ENCODE measurements at regions not wholly inside any gene's neighbourhood (a gene's known extent, or its start where the extent isn't known, plus 50 kb on each side); places are given as distances from the start of the nearest gene placed in this dataset.
"Not testable (repeated sequence)": the region's sequence is repeated elsewhere in the genome, so short reads cannot be mapped to it uniquely, and the experiment has no call there.

DNA sequence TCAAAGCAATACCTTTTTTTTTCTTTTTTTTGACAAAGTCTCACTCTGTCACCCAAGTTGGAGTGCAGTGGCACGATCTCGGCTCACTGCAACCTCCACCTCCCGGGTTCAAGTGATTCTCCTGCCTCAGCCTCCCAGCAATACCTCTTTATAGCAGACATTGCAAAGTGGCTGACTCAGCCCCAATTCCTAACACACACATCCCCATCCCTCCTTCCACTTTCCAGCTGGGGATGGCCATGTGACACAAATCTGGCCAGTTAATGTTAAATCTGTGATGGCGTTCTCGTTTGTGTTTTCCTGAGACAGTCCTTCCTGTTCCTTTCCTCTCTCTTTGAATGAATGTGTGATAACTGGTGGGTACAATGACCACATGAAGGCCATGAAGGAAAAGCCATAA, 276.2 kb upstream of the KLF3 start:
- Histone ChIP-seq H2BK120ac (ENCODE audit: insufficient read depth, low read length, poor library complexity) (no peak overlapping the region), H3K9me3 (ENCODE audit: insufficient read depth, low read depth, low read length) (peaks cover 7% of the 10 kb centered on the region), H2BK5ac (ENCODE audit: low read depth, low read length, poor library complexity) (no peak overlapping the region), H3K27ac (ENCODE audit: low read depth, low read length) (no peak overlapping the region), H3K79me2 (ENCODE audit: control insufficient read depth, insufficient read depth, low read length, poor library complexity) (no peaks in the 10 kb centered on the region), H4K12ac (ENCODE audit: low read depth, low read length) (no peak overlapping the region), H3K14ac (ENCODE audit: low read length) (no peak overlapping the region), H4K8ac (ENCODE audit: low read depth, low read length) (no peak overlapping the region), H3K79me1 (ENCODE audit: low read length) (no peaks in the 10 kb centered on the region), H3K23ac (ENCODE audit: low read length) (no peak overlapping the region), H2BK12ac (ENCODE audit: low read length) (no peak overlapping the region), H3K18ac (ENCODE audit: low read length) (no peak overlapping the region), H3K36me3 (ENCODE audit: control insufficient read depth in 1 of 2, insufficient read depth in 2 of 2, low read length in 2 of 2) (peaks cover 0 to 1% of the 10 kb centered on the region in 2 experiments), H3K4ac (ENCODE audit: low read depth, low read length) (no peak overlapping the region), H3K4me1 (ENCODE audit: control insufficient read depth in 1 of 2, insufficient read depth in 2 of 2, low read length in 2 of 2) (no peaks in the 10 kb centered on the region), H3K4me3 (ENCODE audit: low read depth, low read length) (no peak overlapping the region), H3K4me2 (ENCODE audit: low read length) (no peak overlapping the region), H4K91ac (ENCODE audit: low read depth, low read length) (no peak overlapping the region), H3K27me3 (ENCODE audit: insufficient read depth, low read length) (no peaks in the 10 kb centered on the region), H3K9ac (ENCODE audit: low read length) (no peak overlapping the region), H2AFZ (ENCODE audit: insufficient read depth, low read length, poor library complexity) (no peak overlapping the region), H2AK5ac (ENCODE audit: low read length) (no peak overlapping the region)
- no peak for DNase-seq
- no CpG with 5 or more reads among the region's 5 CpGs for WGBS (ENCODE audit: extremely low coverage, insufficient coverage, insufficient read length)

DNA sequence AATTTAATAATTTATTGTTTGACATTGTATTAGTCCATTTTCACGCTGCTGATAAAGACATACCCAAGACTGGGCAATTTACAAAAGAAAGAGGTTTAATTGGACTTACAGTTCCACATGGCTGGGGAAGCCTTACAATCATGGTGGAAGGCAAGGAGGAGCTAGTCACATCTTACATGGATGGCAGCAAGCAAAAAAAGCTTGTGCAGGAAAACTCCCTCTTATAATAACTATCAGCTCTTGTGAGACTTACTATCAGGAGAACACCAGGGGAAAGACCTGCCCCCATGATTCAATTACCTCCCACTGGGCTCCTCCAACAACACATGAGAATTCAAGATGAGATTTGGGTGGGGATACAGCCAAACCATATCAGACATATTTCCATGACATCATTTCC, 275.1 kb upstream of the KLF3 start:
- H3K18ac ChIP-seq (ENCODE audit: low read length); H3K27ac ChIP-seq (ENCODE audit: low read depth, low read length); H3K9me3 ChIP-seq (ENCODE audit: insufficient read depth, low read depth, low read length); H2BK120ac ChIP-seq (ENCODE audit: insufficient read depth, low read length, poor library complexity); H3K36me3 ChIP-seq (ENCODE audit: control insufficient read depth in 1 of 2, insufficient read depth in 2 of 2, low read length in 2 of 2); H3K79me2 ChIP-seq (ENCODE audit: control insufficient read depth, insufficient read depth, low read length, poor library complexity); H3K4ac ChIP-seq (ENCODE audit: low read depth, low read length); H3K4me1 ChIP-seq (ENCODE audit: control insufficient read depth in 1 of 2, insufficient read depth in 2 of 2, low read length in 2 of 2); H3K27me3 ChIP-seq (ENCODE audit: insufficient read depth, low read length); H3K14ac ChIP-seq (ENCODE audit: low read length); H3K79me1 ChIP-seq (ENCODE audit: low read length); H4K8ac ChIP-seq (ENCODE audit: low read depth, low read length); H3K4me3 ChIP-seq (ENCODE audit: low read depth, low read length); H2BK5ac ChIP-seq (ENCODE audit: low read depth, low read length, poor library complexity); H2BK12ac ChIP-seq (ENCODE audit: low read length); H4K12ac ChIP-seq (ENCODE audit: low read depth, low read length); DNase-seq; H3K23ac ChIP-seq (ENCODE audit: low read length); H3K9ac ChIP-seq (ENCODE audit: low read length); H2AFZ ChIP-seq (ENCODE audit: insufficient read depth, low read length, poor library complexity); H4K91ac ChIP-seq (ENCODE audit: low read depth, low read length); H3K4me2 ChIP-seq (ENCODE audit: low read length); H2AK5ac ChIP-seq (ENCODE audit: low read length): not testable (repeated sequence)
- no CpG with 5 or more reads among the region's 1 CpG for WGBS (ENCODE audit: extremely low coverage, insufficient coverage, insufficient read length)

DNA sequence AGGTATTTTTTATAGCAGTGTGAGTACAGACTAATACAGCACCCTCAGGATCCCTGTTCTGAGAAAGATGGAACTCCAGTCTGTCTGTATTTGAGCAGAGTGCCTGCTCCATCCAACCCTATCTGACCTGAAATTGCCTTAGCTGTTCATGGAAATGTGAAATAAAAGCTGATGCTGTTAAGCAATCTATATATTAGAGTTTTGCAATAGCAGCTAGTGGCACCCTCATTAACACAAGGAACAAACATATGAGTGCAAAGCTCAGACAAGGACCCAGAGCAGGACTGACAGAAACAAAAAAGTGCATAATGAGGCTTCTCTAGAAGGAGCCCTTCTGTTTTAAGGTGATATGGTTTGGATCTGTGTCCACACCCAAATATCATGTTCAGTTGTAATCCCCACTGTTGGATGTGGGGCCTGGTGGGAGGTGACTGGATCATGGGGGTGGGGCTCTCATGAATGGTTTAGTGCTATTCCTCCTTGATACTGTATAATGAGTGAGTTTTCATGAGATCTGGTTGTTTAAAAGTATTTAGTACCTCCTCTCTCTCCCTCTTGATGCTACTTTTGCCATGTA, 272.9 kb upstream of the KLF3 start:
- Histone ChIP-seq H4K12ac (ENCODE audit: low read depth, low read length) (no peak overlapping the region), H3K36me3 (ENCODE audit: control insufficient read depth in 1 of 2, insufficient read depth in 2 of 2, low read length in 2 of 2) (peaks cover 0 to 1% of the 10 kb centered on the region in 2 experiments), H3K4me3 (ENCODE audit: low read depth, low read length) (no peak overlapping the region), H2BK12ac (ENCODE audit: low read length) (no peak overlapping the region), H3K27ac (ENCODE audit: low read depth, low read length) (no peak overlapping the region), H3K79me2 (ENCODE audit: control insufficient read depth, insufficient read depth, low read length, poor library complexity) (no peaks in the 10 kb centered on the region), H2BK120ac (ENCODE audit: insufficient read depth, low read length, poor library complexity) (no peak overlapping the region), H4K91ac (ENCODE audit: low read depth, low read length) (no peak overlapping the region), H3K79me1 (ENCODE audit: low read length) (no peaks in the 10 kb centered on the region), H4K8ac (ENCODE audit: low read depth, low read length) (no peak overlapping the region), H3K27me3 (ENCODE audit: insufficient read depth, low read length) (no peaks in the 10 kb centered on the region), H2AK5ac (ENCODE audit: low read length) (no peak overlapping the region), H2BK5ac (ENCODE audit: low read depth, low read length, poor library complexity) (no peak overlapping the region), H3K9me3 (ENCODE audit: insufficient read depth, low read depth, low read length) (peaks cover 7% of the 10 kb centered on the region), H3K4ac (ENCODE audit: low read depth, low read length) (no peak overlapping the region), H3K14ac (ENCODE audit: low read length) (no peak overlapping the region), H3K9ac (ENCODE audit: low read length) (no peak overlapping the region), H2AFZ (ENCODE audit: insufficient read depth, low read length, poor library complexity) (no peak overlapping the region), H3K18ac (ENCODE audit: low read length) (no peak overlapping the region), H3K4me1 (ENCODE audit: control insufficient read depth in 1 of 2, insufficient read depth in 2 of 2, low read length in 2 of 2) (no peaks in the 10 kb centered on the region), H3K23ac (ENCODE audit: low read length) (no peak overlapping the region), H3K4me2 (ENCODE audit: low read length) (no peak overlapping the region)
- DNase-seq: no peak

DNA sequence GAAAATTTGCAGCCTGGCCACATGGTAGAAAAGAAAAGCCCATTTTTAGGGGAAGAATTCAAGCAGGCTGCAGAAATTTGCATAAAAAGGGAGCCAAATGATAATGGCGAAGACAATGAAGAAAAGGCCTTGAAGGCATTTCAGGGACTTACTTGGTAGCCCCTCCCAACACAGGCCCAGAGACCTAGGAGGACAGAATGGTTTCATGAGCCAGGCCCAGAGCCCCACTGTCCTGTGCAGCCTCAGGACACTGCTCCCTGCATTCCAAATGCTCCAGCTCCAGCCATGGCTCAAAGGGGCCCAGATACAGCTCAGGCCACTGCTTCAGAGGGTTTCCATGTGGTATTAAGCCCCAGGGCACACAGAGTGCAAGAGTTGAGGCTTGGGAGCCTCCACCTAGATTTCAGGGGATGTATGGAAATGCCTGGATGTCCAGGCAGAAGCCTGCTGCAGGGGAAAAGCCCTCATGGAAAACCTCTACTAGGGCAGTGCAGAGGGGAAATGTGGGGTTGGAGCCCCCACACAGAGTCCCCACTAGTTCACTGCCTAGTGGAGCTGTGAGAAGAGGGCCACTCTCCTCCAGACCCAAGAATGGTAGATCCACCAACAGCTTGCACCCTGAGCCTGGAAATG, 271.7 kb upstream of the KLF3 start:
- no CpG with 5 or more reads among the region's 1 CpG for WGBS (ENCODE audit: extremely low coverage, insufficient coverage, insufficient read length)
- H4K8ac ChIP-seq (ENCODE audit: low read depth, low read length): no peak overlapping the region
- no peak overlapping the region for H3K18ac ChIP-seq (ENCODE audit: low read length)
- no peak overlapping the region for H4K91ac ChIP-seq (ENCODE audit: low read depth, low read length)
- H3K9me3 ChIP-seq (ENCODE audit: insufficient read depth, low read depth, low read length): peaks cover 7% of the 10 kb centered on the region
- H3K4me3 ChIP-seq (ENCODE audit: low read depth, low read length): no peak overlapping the region
- H3K4me2 ChIP-seq (ENCODE audit: low read length): no peak overlapping the region
- no peak overlapping the region for H3K14ac ChIP-seq (ENCODE audit: low read length)
- H2AK5ac ChIP-seq (ENCODE audit: low read length): no peak overlapping the region
- no peak overlapping the region for H2BK12ac ChIP-seq (ENCODE audit: low read length)
- H3K79me2 ChIP-seq (ENCODE audit: control insufficient read depth, insufficient read depth, low read length, poor library complexity): no peaks in the 10 kb centered on the region
- no peak overlapping the region for H4K12ac ChIP-seq (ENCODE audit: low read depth, low read length)
- H3K27me3 ChIP-seq (ENCODE audit: insufficient read depth, low read length): no peaks in the 10 kb centered on the region
- H2BK5ac ChIP-seq (ENCODE audit: low read depth, low read length, poor library complexity): no peak overlapping the region
- H3K23ac ChIP-seq (ENCODE audit: low read length): no peak overlapping the region
- no peak overlapping the region for H2AFZ ChIP-seq (ENCODE audit: insufficient read depth, low read length, poor library complexity)
- DNase-seq: no peak
- H2BK120ac ChIP-seq (ENCODE audit: insufficient read depth, low read length, poor library complexity): no peak overlapping the region
- H3K27ac ChIP-seq (ENCODE audit: low read depth, low read length): no peak overlapping the region
- no peaks in the 10 kb centered on the region for H3K4me1 ChIP-seq (ENCODE audit: control insufficient read depth in 1 of 2, insufficient read depth in 2 of 2, low read length in 2 of 2)
- H3K79me1 ChIP-seq (ENCODE audit: low read length): no peaks in the 10 kb centered on the region
- no peak overlapping the region for H3K9ac ChIP-seq (ENCODE audit: low read length)
- H3K36me3 ChIP-seq (ENCODE audit: control insufficient read depth in 1 of 2, insufficient read depth in 2 of 2, low read length in 2 of 2): peaks cover 0 to 1% of the 10 kb centered on the region in 2 experiments
- no peak overlapping the region for H3K4ac ChIP-seq (ENCODE audit: low read depth, low read length)
